Fibroblast of pulmonary artery (primary cell): ENCODE measurements at regions not wholly inside any gene's neighbourhood (a gene's known extent, or its start where the extent isn't known, plus 50 kb on each side); places are given as distances from the start of the nearest gene placed in this dataset.
"Not testable (repeated sequence)": the region's sequence is repeated elsewhere in the genome, so short reads cannot be mapped to it uniquely, and the experiment has no call there.

Experiments
- DNase-seq: peaks from one replicate; pipeline ENCODE4 v3.0.0-alpha.2; 2010; ENCODE audit warnings: low read depth
- H3K4me3 ChIP-seq: replicated peaks from 2 replicates; pipeline ENCODE4 v1.5.1; 2011; ENCODE audit warnings: low read depth, mild to moderate bottlenecking, control low read depth, low read length, moderate library complexity
- CTCF ChIP-seq: IDR thresholded peaks from 2 replicates; pipeline ENCODE4 v1.5.1; 2011; ENCODE audit warnings: mild to moderate bottlenecking, control low read depth, low read length, inconsistent platforms; ENCODE audit errors: missing control alignments

- no peak for TF ChIP-seq CTCF
- no peak overlapping the region for H3K4me3 ChIP-seq
- DNase-seq: no peak
Measured at GRCh38 chr5:72705178-72705577, 111.3 kb upstream of the TNPO1 start.

GRCh38 chr5:72703876-72704275 lies 112.6 kb upstream of the TNPO1 start:
- no peak for DNase-seq
- no peak for TF ChIP-seq CTCF
- no peak overlapping the region for H3K4me3 ChIP-seq

GRCh38 chr5:72702881-72703434 lies 113.5 kb upstream of the TNPO1 start:
- no peak for DNase-seq
- no peak for TF ChIP-seq CTCF

GRCh38 chr5:72702105-72702504 lies 114.4 kb upstream of the TNPO1 start:
- not testable (repeated sequence) for DNase-seq, H3K4me3 ChIP-seq

More at GRCh38 chr5:72702881-72703434, 113.5 kb upstream of the TNPO1 start:
- H3K4me3 ChIP-seq: no peak overlapping the region

GRCh38 chr5:72698481-72698880 lies 118.0 kb upstream of the TNPO1 start:
- no peak for TF ChIP-seq CTCF
- no peak for DNase-seq
- no peak overlapping the region for H3K4me3 ChIP-seq

- TF ChIP-seq CTCF: no peak
- no peak for DNase-seq
- no peak overlapping the region for H3K4me3 ChIP-seq
Measured at GRCh38 chr5:72697622-72698021, 118.8 kb upstream of the TNPO1 start.

GRCh38 chr5:72695659-72696058 lies 120.8 kb upstream of the TNPO1 start:
- no peak overlapping the region for H3K4me3 ChIP-seq
- no peak for TF ChIP-seq CTCF
- no peak for DNase-seq
